GM18861 (cell line): ENCODE measurements at regions not wholly inside any gene's neighbourhood (a gene's known extent, or its start where the extent isn't known, plus 50 kb on each side); places are given as distances from the start of the nearest gene placed in this dataset.
"Not testable (repeated sequence)": the region's sequence is repeated elsewhere in the genome, so short reads cannot be mapped to it uniquely, and the experiment has no call there.

Experiments
- ATAC-seq: cut with Tn5 transposase; IDR thresholded peaks from one replicate; pipeline ENCODE4 v1.9.1; 2021; ENCODE audit not compliant: unreplicated experiment

GRCh38 chr20:4441871-4442270 lies 192.8 kb upstream of the ADRA1D start:
- ATAC-seq, result no peak

GRCh38 chr20:4441191-4441590 lies 192.1 kb upstream of the ADRA1D start:
- ATAC-seq, result no peak

- ATAC-seq, result no peak
These were observed 190.4 kb upstream of the ADRA1D start for GRCh38 chr20:4439461-4439860.

- no peak for ATAC-seq
These were observed 188.0 kb upstream of the ADRA1D start for GRCh38 chr20:4437131-4437530.

- no peak for ATAC-seq
These were observed 186.8 kb upstream of the ADRA1D start for GRCh38 chr20:4435671-4436455.

- no peak for ATAC-seq
These were observed 186.1 kb upstream of the ADRA1D start for GRCh38 chr20:4435225-4435624.

- ATAC-seq, result no peak
These were observed 185.6 kb upstream of the ADRA1D start for GRCh38 chr20:4434681-4435080.

GRCh38 chr20:4431446-4431845 lies 182.4 kb upstream of the ADRA1D start:
- ATAC-seq, result no peak

GRCh38 chr20:4430826-4431225 lies 181.7 kb upstream of the ADRA1D start:
- not testable (repeated sequence) for ATAC-seq

GRCh38 chr20:4427940-4428586 lies 179.0 kb upstream of the ADRA1D start:
- no peak for ATAC-seq

GRCh38 chr20:4418141-4418540 lies 169.1 kb upstream of the ADRA1D start:
- ATAC-seq, result no peak

GRCh38 chr20:4415281-4415680 lies 166.2 kb upstream of the ADRA1D start:
- ATAC-seq, result no peak

- ATAC-seq, result no peak
These were observed 164.4 kb upstream of the ADRA1D start for GRCh38 chr20:4413314-4414049.

- ATAC-seq, result no peak
These were observed 163.1 kb upstream of the ADRA1D start for GRCh38 chr20:4412216-4412615.

GRCh38 chr20:4411744-4412143 lies 162.7 kb upstream of the ADRA1D start:
- no peak for ATAC-seq

- no peak for ATAC-seq
These were observed 157.5 kb upstream of the ADRA1D start for GRCh38 chr20:4406627-4407026.

GRCh38 chr20:4401601-4402000 lies 152.5 kb upstream of the ADRA1D start:
- no peak for ATAC-seq

GRCh38 chr20:4384961-4385360 lies 135.9 kb upstream of the ADRA1D start:
- no peak for ATAC-seq

- no peak for ATAC-seq
These were observed 134.9 kb upstream of the ADRA1D start for GRCh38 chr20:4383961-4384360.

- ATAC-seq, result no peak
These were observed 126.8 kb upstream of the ADRA1D start for GRCh38 chr20:4375881-4376280.

GRCh38 chr20:4373454-4373853 lies 124.4 kb upstream of the ADRA1D start:
- ATAC-seq, result no peak
